Stimulated activated CD8-positive, alpha-beta memory T cell treated with anti-CD3 and anti-CD28 coated beads, Interleukin-12 subunit alpha, Interleukin-12 subunit beta, amount 100 ng/mL, for 4 hours (primary cell): ENCODE measurements at regions not wholly inside any gene's neighbourhood (a gene's known extent, or its start where the extent isn't known, plus 50 kb on each side); places are given as distances from the start of the nearest gene placed in this dataset.
"Not testable (repeated sequence)": the region's sequence is repeated elsewhere in the genome, so short reads cannot be mapped to it uniquely, and the experiment has no call there.

Experiments used
- DNase-seq: peaks from one replicate; pipeline ENCODE4 v3.0.0-alpha.2; 2020; ENCODE audit warnings: low read depth

DNA sequence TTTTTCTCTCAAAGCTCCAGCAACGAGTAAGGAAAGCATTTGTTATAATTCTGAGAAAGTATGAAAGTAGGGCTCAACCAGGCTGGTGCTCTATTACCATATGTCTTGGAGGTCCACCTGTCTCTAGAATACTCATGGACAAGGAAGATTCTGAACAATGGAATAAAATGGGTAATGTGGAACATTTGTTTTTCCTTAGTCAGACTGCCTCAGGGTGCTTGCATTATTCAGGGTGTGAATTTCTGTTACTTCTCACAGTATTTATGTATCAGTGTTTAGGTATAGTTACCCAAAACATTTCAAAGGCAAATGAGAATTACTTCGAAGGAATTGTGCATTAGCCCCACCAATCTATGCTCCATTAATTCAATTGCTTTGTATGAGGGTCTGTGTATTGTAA is 586.2 kb upstream of the CITED2 start:
- DNase-seq: no peak

DNA sequence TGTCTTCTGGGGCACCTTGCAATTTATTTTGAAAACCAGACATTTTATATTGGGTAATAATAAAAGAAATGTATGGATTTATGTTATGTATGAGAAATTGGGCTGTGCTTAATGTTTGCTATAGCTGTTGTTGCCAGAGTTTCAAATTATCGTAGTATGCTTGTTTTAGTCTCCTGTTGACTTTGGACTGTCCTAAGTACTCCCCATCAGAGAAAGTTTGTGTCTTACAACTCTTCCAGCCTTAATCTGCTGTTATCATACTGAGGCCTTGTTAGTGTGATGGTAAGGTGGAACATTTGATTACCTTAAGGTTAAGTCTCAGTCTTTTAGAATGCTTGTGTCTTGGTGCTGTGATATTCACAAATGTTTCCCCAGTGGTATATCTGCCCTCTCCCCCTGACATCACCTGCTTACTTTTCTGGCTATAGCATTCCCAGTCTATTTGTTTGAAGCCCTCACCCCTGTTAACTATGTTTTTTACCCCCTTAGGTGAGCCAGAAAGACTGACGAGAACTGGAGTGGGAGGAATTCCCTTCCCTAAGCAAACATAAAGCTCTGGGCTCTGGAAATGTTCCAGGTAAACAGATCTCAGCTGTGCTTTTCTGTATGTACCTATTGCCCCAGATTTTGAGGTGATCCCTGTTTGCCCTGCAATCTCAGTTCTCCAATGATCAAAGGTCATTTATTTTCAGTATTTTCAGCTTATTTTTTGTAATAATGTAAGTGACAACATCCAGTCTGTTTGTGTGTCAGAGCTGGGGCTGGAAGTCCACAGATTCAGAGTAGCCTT is 581.1 kb upstream of the CITED2 start:
- DNase-seq: no peak

DNA sequence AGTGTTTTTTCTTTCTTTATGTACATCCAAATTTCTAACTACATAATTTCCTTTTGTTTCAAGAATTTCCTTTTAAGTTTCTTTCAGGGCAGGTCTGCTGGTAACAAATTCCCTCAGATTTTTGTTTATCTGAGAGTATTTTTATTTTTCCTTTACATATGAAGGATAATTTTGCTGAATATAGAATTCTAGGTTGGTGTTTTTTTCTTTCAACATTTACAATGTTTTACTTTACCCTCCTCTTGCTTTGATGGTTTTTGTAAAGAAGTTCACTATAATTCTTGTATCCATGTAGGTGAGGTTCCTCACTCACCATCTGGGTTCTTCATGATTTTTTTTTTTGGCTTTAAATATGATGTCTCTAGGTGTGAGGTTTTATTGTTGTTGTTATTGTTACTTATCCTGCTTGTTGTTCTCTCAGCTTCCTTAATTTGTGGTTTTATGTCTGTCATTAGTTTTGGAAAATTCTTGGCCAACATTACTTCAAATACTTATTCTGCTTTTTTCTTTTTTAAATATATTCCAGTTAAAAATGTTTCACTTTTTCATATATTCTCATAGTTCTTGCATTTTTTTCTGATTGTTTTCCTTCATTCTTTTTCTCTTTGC is 580.1 kb upstream of the CITED2 start:
- no peak for DNase-seq

DNA sequence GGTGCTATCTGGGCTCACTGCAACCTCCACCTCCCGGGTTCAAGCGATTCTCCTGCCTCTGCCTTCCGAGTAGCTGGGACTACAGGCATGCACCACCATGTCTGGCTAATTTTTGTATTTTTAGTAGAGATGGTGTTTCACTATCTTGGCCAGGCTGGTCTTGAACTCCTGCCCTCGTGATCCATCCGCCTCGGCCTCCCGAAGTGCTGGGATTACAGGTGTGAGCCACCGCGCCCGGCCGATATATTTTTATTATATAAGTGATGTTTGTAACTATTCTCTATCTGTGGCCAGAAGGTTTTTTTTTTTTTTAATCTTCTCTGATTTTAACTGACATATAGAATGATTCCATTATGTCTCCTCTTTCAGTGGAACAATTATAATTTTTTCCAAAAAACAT is 579.3 kb upstream of the CITED2 start:
- not testable (repeated sequence) for DNase-seq

DNA sequence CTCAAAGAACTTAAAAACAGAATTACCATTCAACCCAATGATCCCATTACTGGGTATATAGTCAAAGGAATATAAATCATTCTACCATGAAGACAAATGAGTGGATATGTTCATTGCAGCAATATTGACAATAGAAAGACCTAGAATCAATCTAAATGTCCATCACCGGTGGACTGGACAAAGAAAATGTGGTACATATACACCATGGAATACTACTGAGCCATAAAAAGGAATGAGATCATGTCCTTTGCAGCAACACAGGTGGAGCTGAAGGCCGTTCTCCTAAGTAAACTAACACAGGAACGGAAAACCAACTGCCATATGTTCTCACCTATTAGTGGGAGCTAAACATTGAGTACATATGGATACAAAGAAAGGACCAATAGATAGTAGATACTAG is 576.7 kb upstream of the CITED2 start:
- DNase-seq: no peak

DNA sequence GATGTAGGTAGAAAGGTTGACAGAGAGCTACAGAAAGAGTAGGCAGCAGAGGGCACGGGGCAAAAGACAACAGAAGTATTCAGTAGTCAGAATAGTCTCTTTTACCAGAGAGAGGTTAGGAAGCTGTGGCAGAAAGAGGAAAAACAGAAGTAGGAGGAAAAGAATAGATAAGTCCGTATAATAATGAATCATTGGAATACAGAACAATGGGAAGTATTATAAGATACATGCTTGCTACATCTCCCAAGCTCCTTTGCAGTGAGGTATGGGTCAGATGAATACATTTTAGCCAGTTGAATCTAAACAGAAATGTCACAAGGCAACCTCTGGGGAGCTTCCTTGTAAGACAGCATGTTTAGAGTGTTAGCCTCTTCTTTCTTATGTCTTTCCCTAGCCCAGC is 570.5 kb upstream of the CITED2 start:
- no peak for DNase-seq

DNA sequence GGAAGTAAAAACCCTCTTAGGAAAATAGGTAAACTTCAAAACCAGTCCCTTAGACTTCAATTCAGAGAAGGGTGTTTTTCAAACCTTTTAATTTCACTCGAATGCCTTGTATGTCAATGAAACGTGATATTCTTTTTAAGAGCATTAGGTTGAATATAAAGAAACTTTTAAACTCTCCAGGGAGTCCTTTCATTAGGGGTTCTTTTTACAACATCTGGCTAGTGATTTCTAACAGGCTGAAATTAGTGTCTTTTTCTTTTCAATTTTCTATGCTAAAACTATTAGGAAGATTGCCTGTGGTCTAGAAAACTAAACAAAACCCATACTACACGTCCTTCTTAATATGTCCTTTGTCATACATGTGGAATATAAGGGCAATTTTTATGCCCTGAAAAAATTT is 569.7 kb upstream of the CITED2 start:
- no peak for DNase-seq

DNA sequence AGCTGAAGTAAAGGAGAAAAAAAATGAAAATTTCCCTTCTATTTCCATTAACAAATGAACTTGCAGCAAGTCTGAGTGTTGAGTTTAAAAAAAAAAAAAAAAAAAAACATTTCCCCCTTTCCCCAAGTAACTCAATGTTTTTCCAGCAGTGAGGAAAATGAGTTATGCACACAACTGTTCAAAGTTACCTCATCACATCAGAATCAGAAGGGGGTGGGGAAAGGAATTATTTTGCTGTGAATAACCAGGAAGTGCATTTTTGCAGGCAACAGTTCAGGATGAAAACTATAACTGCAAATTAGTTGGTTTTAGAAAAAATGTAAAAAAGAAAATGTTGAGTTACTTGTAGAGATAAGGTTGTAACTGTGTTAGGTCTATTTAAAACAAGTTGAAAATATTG is 568.9 kb upstream of the CITED2 start:
- no peak for DNase-seq

DNA sequence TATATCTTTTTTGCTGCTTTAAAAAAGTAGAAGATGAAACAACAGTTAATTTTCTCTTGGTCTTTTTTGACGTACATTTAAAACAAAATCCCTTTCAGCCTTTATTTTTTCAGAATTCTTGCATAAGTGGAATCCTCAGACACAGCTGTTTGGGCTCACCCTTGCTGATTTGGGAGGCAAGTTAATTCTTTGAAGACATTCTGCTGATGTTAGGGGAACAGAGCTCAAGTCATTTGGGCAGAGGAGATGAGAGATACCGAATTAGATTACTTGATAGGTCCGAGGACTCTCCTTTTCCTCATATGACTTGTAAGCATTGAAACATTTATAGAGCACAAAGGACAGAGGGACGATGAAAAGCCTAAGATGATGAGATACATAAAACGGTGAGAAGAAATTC is 567.9 kb upstream of the CITED2 start:
- no peak for DNase-seq

DNA sequence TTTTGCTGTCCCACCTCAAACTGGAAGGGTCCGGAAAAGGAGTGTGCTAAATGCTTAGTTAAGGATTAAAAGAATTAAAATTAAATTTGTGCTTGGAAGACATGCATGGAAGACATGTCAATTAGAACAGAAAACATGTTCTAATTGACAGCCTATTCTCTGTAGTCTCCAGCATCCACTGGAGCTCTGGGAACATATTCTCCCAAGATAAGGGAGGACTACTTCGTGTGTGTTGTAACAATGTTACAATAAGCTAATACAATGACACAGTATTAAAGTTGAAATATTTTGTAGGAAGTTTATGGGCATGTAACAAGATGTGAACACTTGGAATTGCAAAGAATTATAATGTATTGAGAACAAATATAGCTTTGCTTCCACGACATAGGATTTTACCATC is 567.4 kb upstream of the CITED2 start:
- no peak for DNase-seq

DNA sequence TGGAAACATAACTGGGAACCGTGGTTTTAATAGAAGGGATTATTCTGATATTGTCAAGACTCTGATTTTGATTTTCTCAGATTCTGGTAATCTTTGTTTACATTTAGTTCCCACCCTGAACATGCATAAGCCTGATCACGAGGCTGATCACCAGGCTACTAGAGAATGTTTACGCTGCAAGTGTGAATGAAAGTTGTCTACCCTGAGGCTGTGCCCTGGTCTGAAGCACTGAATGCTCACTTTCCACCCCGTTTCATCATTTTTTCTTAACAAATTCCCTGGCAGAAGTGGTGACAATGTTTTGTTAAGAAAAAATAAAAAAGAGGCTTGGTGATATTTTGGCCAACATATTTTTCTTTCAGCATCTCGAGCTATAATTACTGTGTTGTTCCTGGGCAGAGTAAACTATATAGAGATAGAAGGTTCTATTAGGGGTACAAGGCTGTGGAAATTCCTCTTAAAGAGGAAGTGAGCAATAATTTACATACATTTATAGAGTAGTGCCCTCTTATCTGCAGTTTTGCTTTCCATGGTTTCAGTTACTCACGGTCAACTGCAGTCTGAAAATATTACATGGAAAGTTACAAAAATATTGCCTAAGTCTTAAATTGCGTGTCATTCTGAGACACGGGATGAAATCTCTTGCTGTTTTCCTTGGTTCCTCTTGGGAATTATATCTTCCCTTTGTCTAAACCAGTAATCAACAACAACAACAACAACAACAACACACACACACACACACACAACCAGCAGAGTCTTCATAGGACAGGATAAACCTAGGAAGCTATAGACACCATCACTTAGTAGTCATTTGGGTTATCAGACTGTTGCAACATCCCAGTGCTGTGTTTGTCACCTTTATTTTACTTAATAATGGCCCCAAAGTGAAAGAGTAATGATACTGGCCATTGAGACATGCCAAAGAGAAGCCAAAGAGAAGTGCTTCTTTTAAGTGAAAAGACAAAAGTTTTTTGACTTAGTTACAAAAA is 566.6 kb upstream of the CITED2 start:
- no peak for DNase-seq

DNA sequence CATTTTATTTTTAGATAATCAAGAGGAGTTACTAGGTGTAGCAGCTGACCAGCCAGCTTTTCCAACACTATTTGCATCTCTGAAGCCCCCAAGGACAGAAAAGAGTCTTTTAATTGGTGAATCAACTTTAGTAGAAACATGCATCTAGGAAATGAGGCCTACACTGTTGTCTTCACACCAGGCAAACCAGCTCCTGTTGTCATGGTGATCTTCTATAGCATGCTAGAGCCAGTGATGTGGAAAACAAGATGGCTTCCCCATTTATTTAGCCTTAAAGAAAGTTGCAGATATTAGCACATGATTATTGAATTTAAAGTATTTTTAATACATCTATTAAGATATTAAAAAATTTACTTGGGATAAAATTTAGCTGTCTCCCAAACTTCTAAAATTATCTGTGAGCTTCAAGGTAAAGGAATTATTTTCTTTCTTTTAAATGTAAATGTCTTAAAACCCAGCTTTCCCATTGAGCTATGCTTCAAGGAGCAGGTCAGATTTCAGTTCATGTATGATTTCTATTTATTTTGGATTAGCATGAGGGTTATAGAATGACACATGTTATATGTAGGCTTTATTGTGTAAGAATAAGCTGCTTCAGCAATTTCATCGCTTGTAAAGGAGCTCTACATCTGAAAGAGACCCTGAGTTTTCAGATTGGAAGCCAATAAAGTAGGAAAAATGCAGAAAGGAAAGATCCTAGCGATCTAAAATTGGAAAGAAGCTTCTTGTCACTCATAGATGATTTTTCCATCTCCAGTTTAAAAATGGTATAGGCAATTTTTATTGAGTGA is 564.9 kb upstream of the CITED2 start:
- DNase-seq: no peak

DNA sequence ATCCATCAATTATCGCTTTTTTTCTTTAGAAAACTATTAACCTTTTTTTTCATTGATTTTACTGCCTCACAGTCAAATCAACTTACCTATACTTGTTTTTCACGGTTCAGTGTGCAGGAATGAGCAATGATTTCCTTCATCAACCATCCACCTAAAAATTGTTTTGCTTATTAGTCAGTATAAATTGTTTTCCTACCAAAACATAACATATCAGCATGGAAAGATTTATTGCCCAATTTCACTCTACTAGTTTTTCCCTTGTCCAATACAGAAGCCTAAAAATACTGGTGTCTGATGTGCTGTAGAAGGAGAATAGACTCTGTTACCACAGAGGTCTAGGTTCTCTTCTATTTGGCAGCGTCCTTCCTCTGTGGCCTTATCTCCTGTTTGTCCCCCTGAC is 558.2 kb upstream of the CITED2 start:
- DNase-seq: no peak

DNA sequence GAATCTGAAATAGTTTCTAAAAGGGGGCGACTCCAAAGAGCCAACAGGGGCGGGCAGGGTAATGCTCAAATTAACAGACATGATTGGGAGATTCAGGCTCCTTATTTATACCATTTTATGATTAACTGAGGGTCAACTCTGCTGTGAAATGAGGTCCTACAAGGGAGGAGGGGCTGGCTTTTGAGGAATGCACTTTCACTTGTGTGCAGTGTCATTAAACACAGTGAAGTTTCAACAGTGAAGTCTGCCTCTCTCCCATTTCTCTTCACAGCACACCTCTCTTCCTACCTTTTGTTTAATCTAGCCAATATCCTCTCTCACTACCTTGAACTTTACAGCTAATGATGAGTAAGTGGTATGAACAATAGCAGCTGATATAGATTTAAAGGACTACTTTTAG is 557.3 kb upstream of the CITED2 start:
- no peak for DNase-seq

DNA sequence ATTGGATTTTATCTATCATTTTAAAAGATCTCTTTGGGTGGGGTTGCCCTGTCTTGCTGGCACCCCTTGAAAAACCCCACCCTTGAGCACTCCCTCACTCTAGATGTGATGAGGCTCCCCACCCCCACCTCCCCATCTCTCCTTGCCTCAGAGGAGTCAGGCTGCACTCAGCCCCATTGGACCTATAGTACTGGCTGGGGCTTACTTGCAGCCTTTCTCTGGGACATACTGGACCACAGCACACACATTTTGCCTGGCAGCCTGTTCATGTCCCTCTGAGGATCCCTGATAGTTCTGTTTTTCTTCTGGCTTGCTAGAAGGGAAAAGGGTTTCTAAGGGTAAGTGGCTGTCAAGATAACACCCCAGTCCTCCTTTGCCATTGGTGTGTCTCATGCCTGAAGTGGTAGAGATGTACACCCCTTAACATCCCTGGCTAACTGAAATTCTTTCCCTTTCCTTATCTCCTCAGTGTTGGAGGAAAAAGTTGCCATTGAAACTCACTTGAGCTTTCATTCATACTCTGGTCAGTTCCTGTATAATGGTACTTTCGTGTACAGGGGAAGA is 553.4 kb upstream of the CITED2 start:
- no peak for DNase-seq

DNA sequence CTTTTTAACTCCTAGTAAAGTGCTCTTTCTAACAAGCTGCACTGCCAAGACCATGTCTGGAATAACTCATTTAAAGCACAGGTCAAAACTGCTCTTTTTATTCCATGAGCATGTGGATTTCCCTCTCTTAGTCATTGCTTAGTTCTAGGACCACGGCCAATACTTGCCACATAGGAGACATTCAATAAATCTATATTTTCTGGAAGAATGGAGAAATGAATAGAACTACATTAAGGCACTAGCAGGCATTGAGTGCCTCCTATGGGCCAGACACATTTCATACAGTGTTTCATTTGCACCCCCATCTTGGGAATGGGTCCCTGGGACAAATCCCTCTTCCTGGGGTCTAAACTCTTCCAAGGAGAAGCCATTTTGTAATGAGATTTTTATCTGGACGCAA is 552.8 kb upstream of the CITED2 start:
- no peak for DNase-seq

DNA sequence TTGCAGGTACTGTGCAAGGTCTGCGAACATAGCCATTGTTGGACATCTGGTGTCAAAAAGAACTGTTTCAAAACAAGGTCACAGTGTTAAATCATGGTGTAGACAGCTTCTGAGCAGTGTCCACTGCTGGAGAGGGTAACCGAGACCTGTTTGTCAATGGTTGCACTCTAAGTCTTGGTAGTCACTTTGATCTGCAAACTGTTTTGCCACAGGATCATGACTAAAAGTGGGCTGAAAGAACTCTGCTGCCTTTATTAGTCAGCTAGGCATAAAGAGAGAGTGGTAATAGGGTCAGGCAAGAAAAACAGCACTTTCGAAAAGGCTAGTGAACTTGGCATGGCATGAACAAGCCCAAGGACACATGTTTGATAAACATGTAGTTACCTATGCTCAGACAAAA is 552.3 kb upstream of the CITED2 start:
- DNase-seq: no peak

DNA sequence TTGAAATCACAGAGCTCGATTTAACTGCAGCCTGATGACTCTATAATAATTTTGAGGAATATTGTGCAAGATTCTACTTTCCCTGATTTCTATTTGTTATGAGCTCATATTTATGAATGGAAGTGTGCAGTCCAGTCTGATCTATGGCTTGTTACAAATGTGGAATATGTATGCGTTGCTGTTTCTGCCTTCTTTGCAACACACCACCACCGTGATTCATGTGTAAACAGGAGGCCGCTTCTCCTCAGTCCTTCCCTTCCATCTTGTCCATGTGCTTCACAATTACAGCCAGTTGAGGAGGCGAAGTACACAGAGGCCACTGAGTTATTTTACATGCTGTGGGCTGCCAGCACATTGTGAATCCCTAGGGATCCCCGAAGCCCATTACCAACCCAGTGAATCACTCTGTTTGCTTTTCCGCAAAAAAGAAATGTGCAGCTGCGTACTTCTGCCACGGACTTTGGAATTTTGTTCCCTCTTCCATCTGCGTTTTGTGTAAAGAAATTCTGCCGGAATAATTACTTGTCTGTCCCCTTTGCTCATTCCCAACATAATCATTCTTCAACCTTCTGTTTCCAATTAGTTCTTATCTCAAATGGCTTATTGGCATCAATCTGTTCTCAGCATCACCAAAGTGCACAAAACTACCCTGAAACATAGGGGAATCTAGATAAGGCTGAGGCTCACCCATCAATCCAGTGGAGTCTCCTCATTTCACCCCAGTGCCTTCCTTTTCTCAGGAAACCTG is 551.6 kb upstream of the CITED2 start:
- DNase-seq: no peak

DNA sequence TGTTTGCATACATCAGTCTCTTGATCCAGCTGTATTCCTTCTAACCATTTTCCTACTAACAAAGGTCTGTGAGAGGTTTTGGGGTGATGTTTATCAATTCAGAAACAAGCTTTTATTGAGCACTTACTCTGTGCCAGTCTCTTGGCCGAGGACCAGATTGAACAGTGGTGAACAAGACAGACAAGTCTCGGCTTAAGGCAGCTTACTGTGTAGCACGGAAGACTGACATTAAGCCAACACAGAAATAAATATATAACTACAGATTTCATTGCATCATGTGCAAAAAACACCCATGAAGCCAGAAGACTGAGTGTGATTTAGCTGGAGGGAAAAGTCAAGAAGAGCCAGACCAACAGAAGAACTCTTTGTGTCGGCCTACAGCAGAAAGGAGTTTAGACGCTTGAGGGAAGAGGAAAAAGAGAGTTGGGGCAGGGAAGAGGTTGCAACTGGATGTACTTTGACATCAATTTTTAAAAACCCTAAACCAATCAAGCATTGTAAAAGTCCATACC is 549.6 kb upstream of the CITED2 start:
- no peak for DNase-seq

DNA sequence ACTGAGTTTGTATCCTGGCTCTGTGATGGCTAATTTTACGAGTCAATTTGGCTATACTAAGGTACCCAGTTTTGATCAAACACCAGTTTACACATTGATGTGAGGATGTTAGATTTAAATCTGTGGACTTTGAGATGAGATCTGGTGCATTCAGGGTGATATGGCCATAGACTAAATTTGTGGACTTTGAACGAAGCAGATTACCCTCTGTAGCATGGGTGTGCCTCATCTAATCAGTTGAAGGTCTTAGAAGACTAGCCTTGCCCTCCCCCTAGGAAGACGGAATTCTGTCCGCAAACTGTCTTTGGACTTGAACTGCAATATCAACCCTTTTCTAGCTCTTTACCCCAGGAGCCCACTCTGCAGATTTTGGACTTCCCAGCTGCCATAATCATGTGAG is 547.8 kb upstream of the CITED2 start:
- DNase-seq: no peak

DNA sequence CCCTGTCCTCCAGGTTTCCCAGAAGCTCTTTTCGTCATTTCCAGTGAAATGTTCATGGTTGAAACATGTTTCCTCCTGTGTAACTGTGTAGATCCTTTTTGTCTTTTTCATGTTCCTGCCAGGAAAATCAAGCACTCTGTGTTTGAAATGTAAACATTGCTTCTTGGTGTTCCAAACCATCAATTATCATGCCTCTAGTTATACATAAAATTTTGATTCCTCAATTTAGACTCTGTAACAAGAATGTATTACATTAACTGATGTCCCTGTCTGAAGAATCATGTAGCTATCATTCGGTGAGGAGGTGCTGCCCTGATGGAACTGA is 546.3 kb upstream of the CITED2 start:
- DNase-seq: no peak
